ENCODE measurements at regions not wholly inside any gene's neighbourhood (a gene's known extent, or its start where the extent isn't known, plus 50 kb on each side); places are given as distances from the start of the nearest gene placed in this dataset.

GRCh38 chr1:96632045-96632664, 89.4 kb upstream of the PTBP2 start:
- no peak overlapping the region for H3K4me3 ChIP-seq (ENCODE audit: low read depth, low read length)
- DNase-seq (ENCODE audit: low read depth) = no peak

DNA sequence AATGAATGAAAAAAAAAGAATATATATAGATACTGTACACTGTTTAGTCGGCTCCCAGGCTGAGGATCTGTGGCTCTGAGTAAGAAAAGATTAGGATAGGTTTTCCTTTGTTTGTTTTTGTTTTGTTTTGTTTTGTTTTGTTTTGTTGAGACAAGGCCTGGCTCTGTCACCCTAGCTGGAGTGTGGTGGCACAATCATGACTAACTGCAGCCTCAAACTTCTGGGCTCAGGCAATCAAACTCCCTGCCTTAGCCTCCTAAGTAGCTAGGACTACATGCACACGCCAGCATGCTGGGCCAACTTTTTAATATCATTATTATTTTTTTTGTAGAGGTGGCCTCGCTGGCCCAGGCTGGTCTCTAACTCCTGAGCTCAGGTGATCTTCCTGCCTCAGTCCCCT, 87.9 kb upstream of the PTBP2 start:
- DNase-seq (ENCODE audit: low read depth) = no peak
- Histone ChIP-seq H3K4me3 (ENCODE audit: low read depth, low read length) (no peak overlapping the region), H3K36me3 (ENCODE audit: control insufficient read depth, insufficient read depth, low read length) (no peaks in the 10 kb centered on the region), H3K27me3 (ENCODE audit: control insufficient read depth, insufficient read depth, low read length) (no peaks in the 10 kb centered on the region)
- TF ChIP-seq CTCF (IDR thresholded peaks at IDR 0.05; ENCODE audit: insufficient read depth, low read length, poor library complexity, severe bottlenecking) = no peak

More at GRCh38 chr1:96632045-96632664, 89.4 kb upstream of the PTBP2 start:
- no peaks in the 10 kb centered on the region for H3K36me3 ChIP-seq (ENCODE audit: control insufficient read depth, insufficient read depth, low read length)
- H3K27me3 ChIP-seq (ENCODE audit: control insufficient read depth, insufficient read depth, low read length) = no peaks in the 10 kb centered on the region
- TF ChIP-seq CTCF (IDR thresholded peaks at IDR 0.05; ENCODE audit: insufficient read depth, low read length, poor library complexity, severe bottlenecking) = no peak

DNA sequence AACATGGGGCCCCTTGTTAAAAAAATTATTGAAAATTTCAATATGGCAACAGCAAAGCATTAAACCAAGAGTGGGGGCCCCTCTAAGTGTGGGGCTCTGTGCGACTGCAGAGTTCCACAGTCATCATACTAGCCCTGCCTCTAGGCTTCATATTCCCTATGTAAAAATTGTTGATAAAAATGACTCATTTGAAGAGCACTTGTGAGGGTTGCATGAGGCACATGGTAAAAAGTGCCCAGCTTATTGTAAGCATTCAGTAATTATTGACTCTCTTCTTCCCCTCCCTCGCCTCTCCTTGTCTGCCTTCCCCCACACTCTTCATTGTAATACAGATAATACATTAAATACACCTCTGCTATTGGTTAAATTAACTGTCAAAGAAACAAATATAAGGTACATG, 86.7 kb upstream of the PTBP2 start:
- Histone ChIP-seq H3K27me3 (ENCODE audit: control insufficient read depth, insufficient read depth, low read length) (no peaks in the 10 kb centered on the region), H3K36me3 (ENCODE audit: control insufficient read depth, insufficient read depth, low read length) (no peaks in the 10 kb centered on the region), H3K4me3 (ENCODE audit: low read depth, low read length) (no peak overlapping the region)
- no peak for TF ChIP-seq CTCF (IDR thresholded peaks at IDR 0.05; ENCODE audit: insufficient read depth, low read length, poor library complexity, severe bottlenecking)
- DNase-seq (ENCODE audit: low read depth) = no peak

- no peaks in the 10 kb centered on the region for H3K36me3 ChIP-seq (ENCODE audit: control insufficient read depth, insufficient read depth, low read length)
- H3K4me3 ChIP-seq (ENCODE audit: low read depth, low read length) = no peak overlapping the region
- no peak for DNase-seq (ENCODE audit: low read depth)
- H3K27me3 ChIP-seq (ENCODE audit: control insufficient read depth, insufficient read depth, low read length) = no peaks in the 10 kb centered on the region
- no peak for TF ChIP-seq CTCF (IDR thresholded peaks at IDR 0.05; ENCODE audit: insufficient read depth, low read length, poor library complexity, severe bottlenecking)
Measured at GRCh38 chr1:96641282-96641681, 80.3 kb upstream of the PTBP2 start.

DNA sequence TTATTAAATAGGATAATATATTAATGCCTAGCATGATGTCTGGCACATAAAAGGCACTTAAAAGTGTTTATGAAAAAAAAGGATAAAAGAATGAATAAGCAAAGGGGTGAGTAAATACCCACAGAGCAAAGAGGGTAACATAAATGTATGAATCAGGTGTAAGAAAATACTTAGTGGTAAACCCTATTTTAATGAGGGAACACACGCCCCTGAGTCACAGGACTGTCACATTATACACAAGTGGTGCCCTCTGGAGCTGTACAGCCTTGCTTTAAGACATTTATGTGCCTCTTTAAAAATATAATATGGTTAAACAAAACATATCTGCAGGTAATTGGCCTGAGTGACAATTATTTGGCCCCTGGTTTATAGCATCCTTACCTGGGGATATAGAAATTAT, 78.1 kb upstream of the PTBP2 start:
- Histone ChIP-seq H3K27me3 (ENCODE audit: control insufficient read depth, insufficient read depth, low read length) (no peaks in the 10 kb centered on the region), H3K36me3 (ENCODE audit: control insufficient read depth, insufficient read depth, low read length) (no peaks in the 10 kb centered on the region), H3K4me3 (ENCODE audit: low read depth, low read length) (no peak overlapping the region)
- DNase-seq (ENCODE audit: low read depth) = no peak
- TF ChIP-seq CTCF (IDR thresholded peaks at IDR 0.05; ENCODE audit: insufficient read depth, low read length, poor library complexity, severe bottlenecking) = no peak

GRCh38 chr1:96649301-96649700, 72.3 kb upstream of the PTBP2 start:
- TF ChIP-seq CTCF (IDR thresholded peaks at IDR 0.05; ENCODE audit: insufficient read depth, low read length, poor library complexity, severe bottlenecking) = no peak
- Histone ChIP-seq H3K4me3 (ENCODE audit: low read depth, low read length) (no peak overlapping the region), H3K27me3 (ENCODE audit: control insufficient read depth, insufficient read depth, low read length) (no peaks in the 10 kb centered on the region), H3K36me3 (ENCODE audit: control insufficient read depth, insufficient read depth, low read length) (no peaks in the 10 kb centered on the region)
- no peak for DNase-seq (ENCODE audit: low read depth)
